LHCN-M2 (cell line): ENCODE measurements at regions not wholly inside any gene's neighbourhood (a gene's known extent, or its start where the extent isn't known, plus 50 kb on each side); places are given as distances from the start of the nearest gene placed in this dataset.

Source experiments
- DNase-seq: peaks from one replicate; pipeline ENCODE4 v3.0.0-alpha.2; 2012; ENCODE audit warnings: low read depth

GRCh38 chr6:100944644-100945043, 63.5 kb upstream of the ASCC3 start:
- no peak for DNase-seq

- DNase-seq, result peak; percentile 30
Observed at GRCh38 chr6:100946021-100946540, 65.0 kb upstream of the ASCC3 start.

- DNase-seq, result no peak
Observed at GRCh38 chr6:100946711-100947110, 65.6 kb upstream of the ASCC3 start.

DNA sequence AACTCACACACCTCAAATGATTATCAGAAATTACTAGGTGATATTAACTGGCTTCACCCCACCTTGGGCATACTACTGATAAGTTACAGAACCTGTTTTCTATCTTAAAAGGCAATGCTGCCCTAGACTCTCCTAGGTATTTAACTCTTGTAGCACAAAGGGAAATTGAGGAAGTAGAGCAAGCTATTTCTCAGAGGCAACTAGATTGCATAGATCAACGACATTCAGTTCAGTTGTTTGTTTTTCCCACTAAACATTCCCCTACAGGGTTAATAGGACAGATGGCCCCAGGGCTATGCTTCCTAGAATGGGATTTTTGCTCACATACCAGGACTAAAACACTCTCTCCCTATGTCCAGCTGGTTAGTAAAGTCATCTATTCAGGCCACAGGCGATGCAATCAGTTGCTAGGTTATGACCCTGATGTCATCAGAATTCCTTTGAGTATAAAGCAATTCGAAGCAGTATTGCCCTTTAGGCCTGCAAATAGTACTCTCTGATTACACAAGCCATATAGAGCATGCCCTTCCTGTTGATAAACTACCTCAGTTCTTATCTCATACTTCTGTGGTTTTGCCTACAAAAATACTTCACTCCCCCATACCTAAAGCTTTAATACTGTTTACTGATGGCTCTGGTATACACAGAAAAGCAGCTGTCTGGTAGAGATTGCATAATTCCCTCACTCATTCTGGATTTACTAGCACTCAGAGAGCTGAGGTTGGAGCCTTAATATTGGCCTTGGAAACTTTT, 67.4 kb upstream of the ASCC3 start:
- DNase-seq, result peak; percentile 74

GRCh38 chr6:100952006-100952405, 70.9 kb upstream of the ASCC3 start:
- DNase-seq, result no peak

DNA sequence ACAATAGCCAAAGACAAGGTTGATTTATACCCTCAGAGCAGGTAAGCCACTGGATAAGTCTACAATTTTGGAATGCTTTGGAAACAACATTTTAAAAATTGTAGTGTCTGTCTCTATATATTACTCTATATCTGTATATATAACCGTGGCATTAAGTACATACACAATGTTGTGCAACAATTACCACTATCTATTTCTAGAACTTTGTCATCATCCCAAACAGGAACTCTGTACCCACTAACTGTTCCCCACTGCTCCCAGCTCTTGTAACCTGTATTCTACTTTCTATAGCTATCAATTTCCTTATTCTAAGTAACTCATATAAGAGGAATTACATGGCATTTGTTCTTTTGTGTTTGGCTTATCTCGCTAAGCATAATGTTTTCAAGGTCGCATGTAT, 78.2 kb upstream of the ASCC3 start:
- DNase-seq, result no peak

GRCh38 chr6:100962466-100962865, 81.3 kb upstream of the ASCC3 start:
- no peak for DNase-seq

- no peak for DNase-seq
Observed at GRCh38 chr6:100965067-100965466, 83.9 kb upstream of the ASCC3 start.

DNA sequence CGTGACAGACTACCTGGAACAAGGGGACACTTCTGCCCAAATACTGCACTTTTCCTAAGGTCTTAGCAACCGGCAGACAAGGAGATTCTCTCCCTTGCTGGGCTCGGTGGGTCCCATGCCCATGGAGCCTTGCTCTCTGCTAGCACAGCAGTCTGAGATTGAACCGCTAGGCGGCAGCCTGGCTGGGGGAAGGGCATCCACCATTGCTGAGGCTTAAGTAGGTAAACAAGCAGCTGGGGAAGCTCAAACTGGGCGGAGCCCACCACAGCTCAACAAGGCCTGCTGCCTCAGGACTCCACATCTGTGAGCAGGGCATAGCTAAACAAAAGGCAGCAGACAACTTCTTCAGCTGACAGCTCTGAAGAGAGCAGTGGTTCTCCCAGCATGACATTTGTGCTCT, 87.8 kb upstream of the ASCC3 start:
- DNase-seq, result no peak

DNA sequence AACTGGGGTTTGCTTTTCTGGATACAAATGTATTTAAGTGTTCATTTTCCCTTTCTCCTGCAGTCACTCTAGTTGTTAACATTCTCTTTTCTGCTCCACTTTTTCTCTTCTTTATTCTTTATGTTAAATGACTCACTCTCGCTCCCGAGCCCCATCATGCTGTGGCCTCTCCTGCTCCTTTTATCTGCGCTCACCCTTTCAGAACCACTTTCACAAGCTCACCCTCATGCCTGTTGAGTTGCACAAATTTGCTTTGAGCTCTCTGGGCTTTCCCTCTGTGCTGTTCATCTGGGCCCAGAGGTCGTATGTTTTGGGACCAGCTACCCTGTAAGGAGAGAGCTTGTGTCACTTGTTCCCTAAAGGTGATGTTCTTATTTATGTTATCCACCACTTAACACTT, 98.1 kb upstream of the ASCC3 start:
- no peak for DNase-seq

GRCh38 chr6:100980949-100981348, 99.8 kb upstream of the ASCC3 start:
- DNase-seq, result no peak

- DNase-seq, result no peak
Observed at GRCh38 chr6:100986921-100987320, 105.8 kb upstream of the ASCC3 start.

DNA sequence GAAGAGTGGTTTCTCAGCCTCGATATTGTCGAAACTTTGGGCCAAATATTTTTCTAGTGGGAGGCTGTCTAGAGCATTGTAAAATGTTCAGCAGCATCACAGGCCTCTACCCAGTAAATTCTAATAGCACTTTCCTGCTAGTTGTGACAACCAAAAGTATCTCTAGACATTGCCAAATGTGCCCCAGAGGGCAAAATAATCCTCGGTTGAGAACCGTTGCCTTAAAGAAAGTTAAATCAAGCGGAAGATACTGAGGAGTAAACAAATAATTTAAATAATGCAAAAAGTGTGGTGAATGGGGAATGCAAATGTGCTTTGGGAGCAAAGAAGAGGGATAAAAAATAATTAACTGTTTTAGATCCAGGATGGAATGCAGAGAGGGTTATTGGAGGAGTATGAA, 106.4 kb upstream of the ASCC3 start:
- DNase-seq, result no peak

- no peak for DNase-seq
Observed at GRCh38 chr6:100988391-100988984, 107.4 kb upstream of the ASCC3 start.

DNA sequence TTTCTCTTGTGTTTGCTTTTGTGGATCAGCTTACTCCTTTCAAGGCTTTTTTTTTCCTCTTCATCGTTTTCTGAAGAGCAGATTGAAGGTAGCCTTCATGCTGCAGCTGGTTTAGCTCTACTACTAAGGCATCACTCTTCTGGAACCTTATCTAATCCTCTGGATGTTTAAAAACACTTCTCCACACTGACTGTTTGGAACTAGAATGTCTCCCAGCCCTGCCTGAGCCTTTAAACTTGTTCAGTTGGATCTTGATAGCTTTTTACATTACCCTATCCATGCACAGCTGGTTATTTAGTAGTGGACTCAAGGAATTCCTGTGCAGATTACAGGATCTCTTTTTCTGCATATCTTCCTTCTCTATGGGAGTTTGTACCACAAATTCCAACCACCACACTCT, 108.9 kb upstream of the ASCC3 start:
- no peak for DNase-seq

GRCh38 chr6:100996409-100996808, 115.3 kb upstream of the ASCC3 start:
- no peak for DNase-seq

- DNase-seq, result peak; percentile 81
Observed at GRCh38 chr6:100998111-100998510, 117.0 kb upstream of the ASCC3 start.

GRCh38 chr6:100999034-100999597, 118.0 kb upstream of the ASCC3 start:
- no peak for DNase-seq

DNA sequence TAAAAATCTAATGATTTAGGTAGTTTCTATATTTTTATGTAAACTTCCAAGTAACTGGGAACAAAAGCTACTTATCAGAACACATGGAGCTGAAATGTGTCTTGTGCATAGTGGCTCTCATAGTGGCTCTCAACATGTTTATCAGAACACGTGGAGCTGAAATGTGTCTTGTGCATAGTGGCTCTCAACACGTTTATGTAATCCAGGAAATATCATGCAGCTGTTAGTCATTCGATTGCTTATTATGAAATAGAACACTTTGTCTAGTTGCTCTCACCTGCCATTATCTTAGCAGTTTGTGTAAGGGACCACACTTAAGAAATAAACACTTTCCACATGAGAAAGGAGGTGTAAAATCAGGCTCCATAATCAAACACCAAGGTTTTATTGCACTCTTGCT, 119.2 kb upstream of the ASCC3 start:
- DNase-seq, result peak; percentile 63

DNA sequence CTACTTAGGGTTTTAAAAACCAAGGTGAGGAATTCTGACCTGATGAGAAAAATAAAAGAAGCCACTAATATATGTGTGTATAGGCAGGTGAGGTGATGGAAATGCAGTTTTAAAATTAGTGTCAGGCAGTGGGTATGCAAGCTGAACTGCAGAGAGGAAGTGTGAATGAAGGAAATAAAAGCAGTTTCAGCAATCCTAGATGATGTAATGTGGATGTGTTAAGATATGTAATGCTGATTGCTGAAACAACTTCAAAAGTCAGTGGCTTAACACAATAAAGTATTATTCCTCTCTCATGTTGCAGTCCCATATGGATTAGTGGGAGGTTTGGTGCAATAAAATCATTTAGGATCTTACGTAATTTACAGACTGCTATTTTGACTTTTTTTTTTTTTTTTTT, 119.9 kb upstream of the ASCC3 start:
- DNase-seq, result no peak

DNA sequence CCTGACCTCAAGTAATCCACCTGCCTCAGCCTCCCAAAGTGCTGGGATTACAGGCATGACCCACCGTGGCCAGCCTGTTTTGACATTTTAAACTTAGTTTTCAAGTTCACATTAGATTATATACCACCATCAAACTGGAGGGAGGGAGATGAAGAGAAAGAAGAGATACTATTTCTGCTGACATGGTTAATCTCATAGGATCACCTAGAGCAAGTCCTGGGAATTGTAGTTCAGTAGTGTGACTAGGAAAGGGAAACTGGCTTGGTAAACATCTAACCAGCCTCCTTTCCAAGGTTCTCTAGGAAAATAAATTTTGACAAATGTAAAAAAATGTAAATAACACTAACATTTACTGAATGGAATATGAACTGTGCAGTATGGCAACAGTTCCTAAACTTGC, 120.5 kb upstream of the ASCC3 start:
- no peak for DNase-seq

- no peak for DNase-seq
Observed at GRCh38 chr6:101003075-101003474, 121.9 kb upstream of the ASCC3 start.

- no peak for DNase-seq
Observed at GRCh38 chr6:101011186-101011585, 130.1 kb upstream of the ASCC3 start.
